ENCODE measurements at regions not wholly inside any gene's neighbourhood (a gene's known extent, or its start where the extent isn't known, plus 50 kb on each side); places are given as distances from the start of the nearest gene placed in this dataset. TPM values are rescaled to one million over a fixed set of nuclear protein-coding genes. Genes with fewer than 3 reads are reported as not detected.

- Histone ChIP-seq H3K27me3 (no peaks in the 10 kb centered on the region), H4K20me1 (ENCODE audit: insufficient read depth, poor library complexity, severe bottlenecking) (no peaks in the 10 kb centered on the region), H3K9me3 (ENCODE audit: low read depth) (no peaks in the 10 kb centered on the region), H3K9me2 (replicated peaks; ENCODE audit: insufficient read depth) (no peaks in the 10 kb centered on the region), H3K36me3 (replicated peaks; ENCODE audit: insufficient read depth, low read depth) (no peaks in the 10 kb centered on the region), H3K79me2 (no peaks in the 10 kb centered on the region), H3K4me1 (ENCODE audit: insufficient read depth) (peaks cover 7% of the 10 kb centered on the region), H2AFZ (no peak overlapping the region), H3K27ac (no peak overlapping the region), H3K4me3 (no peak overlapping the region), H3K4me2 (no peak overlapping the region)
- no peak for DNase-seq (ENCODE audit: low spot score)
- TF ChIP-seq EZH2 (IDR thresholded peaks at IDR 0.05; ENCODE audit: borderline replicate concordance) (no peak), EZH2phosphoT487 (IDR thresholded peaks at IDR 0.05; ENCODE audit: low read depth, severe bottlenecking, unreplicated experiment) (no peak), CTCF (IDR thresholded peaks at IDR 0.05; ENCODE audit: poor library complexity) (no peak)
- WGBS (ENCODE audit: low lambda C conversion rate, missing lambda C conversion rate): 93% methylated on average over 3 of the region's 3 CpGs
These were observed 265.6 kb downstream of the EBLN2 start for GRCh38 chr3:73327052-73327451.

Small RNAs in the stretch of these regions (small RNA-seq; reads per million reads assigned to genes)
- not detected for gene RNU6-1270P
